Left lung (tissue), 4 donors: ENCODE measurements at regions not wholly inside any gene's neighbourhood (a gene's known extent, or its start where the extent isn't known, plus 50 kb on each side); places are given as distances from the start of the nearest gene placed in this dataset.

ENCODE experiments used
- ATAC-seq: fragments of 200-7000 bp; cut with Tn5 transposase; one replicate; pipeline ENCODE4 v1.9.1; 2020; ENCODE audit warnings: moderate library complexity
- DNase-seq, 4 donors: peaks; one replicate each; pipeline ENCODE4 v3.0.0-alpha.2; 2013 to 2020
- H3K27ac ChIP-seq, 2 donors: fragments of 200-600 bp; sonication (generic) in 1 of 2; one replicate each; pipeline versions ENCODE4 v1.5.0 to v1.8.0; 2020 to 2021
- H3K27me3 ChIP-seq, 2 donors: fragments of 200-600 bp; sonication (generic) in 1 of 2; one replicate each; pipeline versions ENCODE4 v1.5.0 to v1.8.0; 2020 to 2021
- H3K36me3 ChIP-seq, 2 donors: fragments of 200-600 bp; sonication (generic) in 1 of 2; one replicate each; pipeline versions ENCODE4 v1.5.0 to v1.8.0; 2020 to 2021
- H3K4me1 ChIP-seq, 2 donors: fragments of 200-600 bp; one replicate each; pipeline ENCODE4 v1.8.0; 2021
- H3K4me3 ChIP-seq, 2 donors: fragments of 200-600 bp; sonication (generic) in 1 of 2; one replicate each; pipeline versions ENCODE4 v1.5.0 to v1.8.0; 2020 to 2021; ENCODE audit warnings: mild to moderate bottlenecking in 1 of 2
- H3K9me3 ChIP-seq, 2 donors: fragments of 200-600 bp; sonication (generic) in 1 of 2; one replicate each; pipeline versions ENCODE4 v1.5.0 to v1.8.0; 2020 to 2021
- CTCF ChIP-seq, 2 donors: fragments of 200-600 bp; sonication (generic) in 1 of 2; IDR thresholded peaks; one replicate each; pipeline versions ENCODE4 v1.5.0 to v1.8.0; 2021; ENCODE audit warnings: antibody characterized with exemption in 2 of 2
- intact Hi-C, 2 donors: fragments of 100-400 bp; cut with DNase I; formaldehyde crosslinking; loops; one replicate each; pipeline versions ENCODE4 v1.11.2 to v1.14.2; 2022
- donor health status: DM: no; HTN: yes; CAD: no.
- donor health status: DM: no; HTN: no; CAD: no.

- TF ChIP-seq CTCF (IDR thresholded peaks at IDR 0.05), result no peak
Measured at GRCh38 chr4:27887646-27888045, 1027.0 kb downstream of the STIM2 start.

GRCh38 chr4:27888505-27888904, 1027.9 kb downstream of the STIM2 start:
- Histone ChIP-seq H3K4me3 (no peak overlapping the region), H3K36me3 (no peaks in the 10 kb centered on the region), H3K27ac (no peak overlapping the region), H3K9me3 (no peaks in the 10 kb centered on the region), H3K27me3 (no peaks in the 10 kb centered on the region), H3K4me1 (no peaks in the 10 kb centered on the region)
- intact Hi-C loops, result no loop called here
- DNase-seq (no peak), ATAC-seq (no peak)
- TF ChIP-seq CTCF (IDR thresholded peaks at IDR 0.05), result no peak

More at GRCh38 chr4:27887646-27888045, 1027.0 kb downstream of the STIM2 start:
- ATAC-seq (no peak), DNase-seq (no peak)
- Histone ChIP-seq H3K4me1 (no peaks in the 10 kb centered on the region), H3K27ac (no peak overlapping the region), H3K4me3 (no peak overlapping the region), H3K27me3 (no peaks in the 10 kb centered on the region), H3K36me3 (no peaks in the 10 kb centered on the region), H3K9me3 (no peaks in the 10 kb centered on the region)
- intact Hi-C loops, result no loop called here

GRCh38 chr4:27894951-27895350, 1034.3 kb downstream of the STIM2 start:
- Histone ChIP-seq H3K36me3 (no peaks in the 10 kb centered on the region), H3K9me3 (no peaks in the 10 kb centered on the region), H3K4me3 (no peak overlapping the region), H3K27me3 (no peaks in the 10 kb centered on the region), H3K4me1 (no peaks in the 10 kb centered on the region), H3K27ac (no peak overlapping the region)
- intact Hi-C loops, result no loop called here
- ATAC-seq (no peak), DNase-seq (no peak)
- no peak for TF ChIP-seq CTCF (IDR thresholded peaks at IDR 0.05)

GRCh38 chr4:27908356-27908755, 1047.7 kb downstream of the STIM2 start:
- Histone ChIP-seq H3K36me3 (no peaks in the 10 kb centered on the region), H3K4me3 (no peak overlapping the region), H3K9me3 (no peaks in the 10 kb centered on the region), H3K27ac (no peak overlapping the region), H3K27me3 (no peaks in the 10 kb centered on the region), H3K4me1 (no peaks in the 10 kb centered on the region)
- intact Hi-C loops, result no loop called here
- no peak for DNase-seq
- ATAC-seq, result no peak
- TF ChIP-seq CTCF (IDR thresholded peaks at IDR 0.05), result no peak

- no peaks in the 10 kb centered on the region for H3K4me1 ChIP-seq
- H3K27me3 ChIP-seq, result no peaks in the 10 kb centered on the region
- no peak overlapping the region for H3K4me3 ChIP-seq
- DNase-seq (no peak), ATAC-seq (no peak)
- no peaks in the 10 kb centered on the region for H3K36me3 ChIP-seq
- no peak for TF ChIP-seq CTCF (IDR thresholded peaks at IDR 0.05)
- intact Hi-C loops, result no loop called here
- no peaks in the 10 kb centered on the region for H3K9me3 ChIP-seq
- no peak overlapping the region for H3K27ac ChIP-seq
Measured at GRCh38 chr4:27910227-27910626, 1049.6 kb downstream of the STIM2 start.
